Fibroblast of pulmonary artery (primary cell): ENCODE measurements at regions not wholly inside any gene's neighbourhood (a gene's known extent, or its start where the extent isn't known, plus 50 kb on each side); places are given as distances from the start of the nearest gene placed in this dataset.

Source experiments
- DNase-seq: peaks from one replicate; pipeline ENCODE4 v3.0.0-alpha.2; 2010; ENCODE audit warnings: low read depth
- H3K4me3 ChIP-seq: replicated peaks from 2 replicates; pipeline ENCODE4 v1.5.1; 2011; ENCODE audit warnings: low read depth, mild to moderate bottlenecking, control low read depth, low read length, moderate library complexity
- TF ChIP-seq, protein P1 (sequence below): IDR thresholded peaks from 2 replicates; pipeline ENCODE4 v1.5.1; 2011; ENCODE audit warnings: mild to moderate bottlenecking, control low read depth, low read length, inconsistent platforms; ENCODE audit errors: missing control alignments

DNA sequence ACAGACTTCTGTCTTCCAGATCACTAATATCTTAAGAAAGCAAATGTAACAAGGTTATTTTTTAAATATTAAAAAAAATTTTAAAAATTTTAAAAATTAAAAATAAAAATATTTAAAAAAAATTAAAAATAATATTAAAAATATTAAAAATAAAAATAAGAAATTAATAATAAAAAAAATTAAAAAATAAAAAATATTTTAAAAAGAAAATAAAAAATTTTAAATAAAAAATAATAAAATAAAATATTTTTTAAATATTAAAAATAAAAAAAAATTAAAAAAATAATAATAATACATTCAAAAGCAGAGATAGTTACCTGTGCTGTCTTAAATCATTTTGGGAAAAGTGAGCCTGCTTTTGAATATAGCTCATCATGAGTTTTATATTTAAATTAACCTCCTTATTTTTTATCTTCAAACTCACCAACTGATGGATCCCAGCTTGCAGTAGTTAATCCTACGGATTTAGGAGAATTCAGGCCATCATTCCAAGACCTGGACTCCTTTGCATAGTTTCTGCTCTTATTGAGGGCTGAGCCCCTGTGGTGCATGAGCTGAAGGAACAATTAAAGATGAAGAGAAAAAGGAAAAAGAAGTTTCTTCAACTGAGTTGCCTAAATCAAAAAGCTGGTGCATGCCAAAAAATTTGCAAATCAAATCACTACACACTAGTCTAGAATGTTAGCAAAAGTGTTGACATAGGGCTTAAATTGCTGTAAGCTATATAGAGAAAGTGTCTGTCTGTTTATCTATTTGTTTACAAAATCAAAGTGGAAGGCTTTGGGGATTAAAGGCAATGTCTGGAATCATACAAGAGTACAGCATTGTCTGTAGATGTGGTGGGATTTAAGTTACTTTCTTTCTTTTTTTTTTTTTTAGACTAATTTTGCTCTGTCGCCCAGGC is 50.5 kb upstream of the ZNF438 start:
- H3K4me3 ChIP-seq, result no peak overlapping the region
- no peak for DNase-seq
- TF ChIP-seq, protein P1, sequence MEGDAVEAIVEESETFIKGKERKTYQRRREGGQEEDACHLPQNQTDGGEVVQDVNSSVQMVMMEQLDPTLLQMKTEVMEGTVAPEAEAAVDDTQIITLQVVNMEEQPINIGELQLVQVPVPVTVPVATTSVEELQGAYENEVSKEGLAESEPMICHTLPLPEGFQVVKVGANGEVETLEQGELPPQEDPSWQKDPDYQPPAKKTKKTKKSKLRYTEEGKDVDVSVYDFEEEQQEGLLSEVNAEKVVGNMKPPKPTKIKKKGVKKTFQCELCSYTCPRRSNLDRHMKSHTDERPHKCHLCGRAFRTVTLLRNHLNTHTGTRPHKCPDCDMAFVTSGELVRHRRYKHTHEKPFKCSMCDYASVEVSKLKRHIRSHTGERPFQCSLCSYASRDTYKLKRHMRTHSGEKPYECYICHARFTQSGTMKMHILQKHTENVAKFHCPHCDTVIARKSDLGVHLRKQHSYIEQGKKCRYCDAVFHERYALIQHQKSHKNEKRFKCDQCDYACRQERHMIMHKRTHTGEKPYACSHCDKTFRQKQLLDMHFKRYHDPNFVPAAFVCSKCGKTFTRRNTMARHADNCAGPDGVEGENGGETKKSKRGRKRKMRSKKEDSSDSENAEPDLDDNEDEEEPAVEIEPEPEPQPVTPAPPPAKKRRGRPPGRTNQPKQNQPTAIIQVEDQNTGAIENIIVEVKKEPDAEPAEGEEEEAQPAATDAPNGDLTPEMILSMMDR, result no peak

DNA sequence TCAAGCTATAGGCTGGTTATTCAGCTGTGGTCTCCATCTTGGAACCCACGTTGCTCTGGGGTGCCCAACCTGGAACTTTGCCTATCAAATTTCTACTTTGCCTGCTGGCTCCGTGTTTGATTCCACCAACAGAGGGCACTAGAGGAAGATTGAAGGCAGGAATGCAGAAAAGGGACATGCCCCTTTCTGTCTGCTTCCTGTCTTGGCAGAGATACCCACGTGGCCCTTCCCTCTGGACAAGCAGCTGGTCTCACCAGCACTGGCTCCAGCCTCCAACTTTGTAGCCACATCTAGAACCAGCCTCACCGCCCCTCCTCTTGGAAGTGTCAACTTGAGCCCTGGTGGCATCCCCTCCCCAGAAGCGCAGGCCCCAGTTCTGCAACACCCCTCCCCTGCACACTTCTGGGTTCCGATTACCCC is 52.1 kb upstream of the ZNF438 start:
- H3K4me3 ChIP-seq, result no peak overlapping the region
- peak; percentile 59 for DNase-seq
- TF ChIP-seq, protein P1, result peak; percentile 45

DNA sequence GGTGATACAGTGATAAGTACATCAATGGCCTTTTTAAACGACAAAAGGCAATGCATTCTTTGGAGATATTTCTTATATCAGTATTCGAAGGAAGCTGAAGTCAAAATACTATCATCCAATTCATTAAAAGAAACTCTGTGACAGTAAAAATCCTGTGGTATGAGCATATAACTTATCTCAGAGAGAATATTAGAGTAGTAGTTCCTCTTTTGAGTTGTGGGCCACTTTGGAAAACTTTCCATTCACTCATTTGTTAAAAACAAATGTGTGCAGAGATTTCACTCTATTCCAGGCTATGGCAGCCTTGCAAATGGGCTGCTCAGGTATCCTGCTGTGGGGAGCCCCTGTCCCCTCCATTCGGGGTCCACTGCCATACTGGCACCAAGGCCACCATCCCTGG is 55.3 kb upstream of the ZNF438 start:
- TF ChIP-seq, protein P1, result no peak
- no peak overlapping the region for H3K4me3 ChIP-seq
- no peak for DNase-seq

DNA sequence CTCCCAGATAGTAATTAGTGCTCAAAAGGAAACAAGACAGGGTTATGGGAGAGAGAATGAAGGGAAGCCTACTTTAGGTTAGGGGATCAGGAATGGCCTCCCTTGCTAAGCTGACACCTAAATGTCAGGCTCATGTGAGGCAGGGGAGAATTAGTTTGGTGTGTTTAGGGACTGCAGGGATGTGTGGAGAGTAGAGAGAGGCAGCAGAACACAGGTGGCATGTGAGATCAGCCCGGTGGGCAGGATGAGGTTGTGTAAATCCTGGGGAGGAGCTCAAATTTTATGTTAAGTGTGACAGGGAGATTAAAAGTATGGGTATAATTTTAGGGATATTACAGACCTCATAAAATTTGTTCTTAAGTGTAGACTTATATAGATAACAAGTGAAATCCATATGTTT is 56.2 kb upstream of the ZNF438 start:
- no peak overlapping the region for H3K4me3 ChIP-seq
- TF ChIP-seq, protein P1, result no peak
- DNase-seq, result no peak

DNA sequence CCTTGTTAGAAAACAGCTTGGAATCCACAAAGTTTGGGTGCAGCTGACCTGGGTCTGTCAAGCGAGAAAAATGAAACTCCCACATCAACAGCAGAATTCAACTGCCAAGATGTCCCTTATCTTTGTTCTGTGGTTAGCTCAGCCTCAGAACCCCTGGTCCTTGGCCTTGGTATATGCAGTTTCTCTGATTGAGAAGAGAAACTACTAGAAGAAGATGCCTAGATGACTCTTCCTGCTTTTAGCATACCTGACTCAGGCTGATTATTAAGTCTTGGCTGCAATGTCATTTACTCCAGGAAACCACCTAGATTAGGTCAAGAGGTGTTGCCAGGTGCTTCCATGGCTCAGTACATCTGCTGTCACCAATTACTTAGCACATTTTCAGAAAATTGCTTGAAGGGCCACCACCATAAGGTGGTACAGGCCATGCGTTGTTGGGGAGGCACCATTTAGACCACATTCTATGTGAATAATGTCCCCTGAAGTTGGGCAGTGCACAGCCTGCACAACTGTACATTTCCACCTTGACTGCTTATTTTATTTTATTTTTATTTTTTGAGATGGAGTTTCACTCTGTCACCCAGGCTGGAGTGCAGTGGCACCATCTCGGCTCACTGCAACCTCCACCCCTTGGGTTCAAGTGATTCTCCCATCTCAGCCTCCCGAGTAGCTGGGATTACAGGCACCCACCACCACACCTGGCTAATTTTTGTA is 59.4 kb upstream of the ZNF438 start:
- TF ChIP-seq, protein P1, result no peak
- DNase-seq, result peak; percentile 79
- no peak overlapping the region for H3K4me3 ChIP-seq

DNA sequence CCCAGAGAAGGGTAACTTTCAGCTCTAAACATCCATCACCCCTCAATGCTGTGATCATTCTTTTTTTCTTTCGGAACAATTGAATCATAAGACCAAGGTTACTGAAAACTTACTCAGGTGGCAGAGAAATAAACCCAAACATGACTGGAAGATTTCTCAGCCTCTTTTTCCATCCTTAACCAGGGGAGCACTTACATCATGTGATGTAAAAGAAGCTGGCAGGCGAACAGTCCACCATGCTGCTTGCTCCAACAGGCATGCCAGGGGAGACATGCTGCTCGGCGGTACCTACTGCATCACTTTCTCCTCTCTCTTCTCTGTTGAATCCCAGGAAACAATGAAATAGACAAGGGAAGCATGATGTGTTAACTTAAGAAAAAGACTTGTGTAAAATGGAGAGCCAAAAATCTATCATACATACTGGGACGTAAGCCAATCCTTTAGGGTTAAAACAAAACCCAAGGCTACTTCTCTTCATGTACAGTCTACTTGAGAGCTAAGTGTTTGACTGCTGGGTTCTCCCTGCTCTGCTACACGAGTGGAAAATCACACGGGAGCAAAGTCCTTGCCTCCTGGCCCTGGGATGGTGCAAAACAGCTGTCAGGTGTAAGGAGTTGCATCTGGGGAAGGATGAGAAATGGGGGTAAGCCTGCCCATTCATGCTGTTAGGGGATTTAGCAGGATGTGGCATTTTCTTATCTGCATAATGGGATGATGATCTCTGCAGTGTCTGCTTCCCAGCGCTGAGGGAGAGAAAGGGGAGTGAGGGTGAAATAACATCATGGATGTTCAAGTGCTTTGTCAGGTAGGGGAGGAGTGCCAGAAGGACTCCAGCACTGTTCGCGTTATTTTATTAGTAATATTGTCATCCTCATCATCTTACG is 64.3 kb upstream of the ZNF438 start:
- TF ChIP-seq, protein P1, result no peak
- peak; percentile 3 for DNase-seq
- no peak overlapping the region for H3K4me3 ChIP-seq
